ENCODE measurements at regions not wholly inside any gene's neighbourhood (a gene's known extent, or its start where the extent isn't known, plus 50 kb on each side); places are given as distances from the start of the nearest gene placed in this dataset.
A peak's percentile ranks its signal among the peaks of the same experiment; 100 is the strongest.

GRCh38 chr5:15377573-15378340 is 122.2 kb upstream of the FBXL7 start:
- H3K27ac ChIP-seq: no peak overlapping the region
- H3K79me2 ChIP-seq (ENCODE audit: insufficient read depth): no peaks in the 10 kb centered on the region
- in situ Hi-C loops (cut with MboI): no loop called here
- H3F3A ChIP-seq (ENCODE audit: insufficient read depth): no peaks in the 10 kb centered on the region
- H3K4me2 ChIP-seq (ENCODE audit: unreplicated experiment): no peak overlapping the region
- H3K4me1 ChIP-seq (ENCODE audit: insufficient read depth): no peaks in the 10 kb centered on the region
- no peak overlapping the region for H3K4me3 ChIP-seq
- no peak for DNase-seq
- no peak overlapping the region for H2AFZ ChIP-seq
- H3K9me3 ChIP-seq (ENCODE audit: low read depth): no peaks in the 10 kb centered on the region
- H4K20me1 ChIP-seq (ENCODE audit: insufficient read depth): no peaks in the 10 kb centered on the region
- H3K9ac ChIP-seq: no peak overlapping the region
- no peaks in the 10 kb centered on the region for H3K36me3 ChIP-seq (ENCODE audit: low read depth)
- peaks cover 12% of the 10 kb centered on the region; the same call in 1 of the 2 replicates for H3K27me3 ChIP-seq (replicated peaks; ENCODE audit: insufficient read depth)
- TF ChIP-seq EZH2 (IDR thresholded peaks at IDR 0.05; ENCODE audit: insufficient read depth, poor library complexity, severe bottlenecking) (no peak), EZH2phosphoT487 (IDR thresholded peaks at IDR 0.05; ENCODE audit: insufficient read depth, low read depth) (no peak)
- no peaks in the 10 kb centered on the region for H3K9me2 ChIP-seq (ENCODE audit: insufficient read depth)
- WGBS, 2 experiments (ENCODE audit: low coverage in 1 of 2, low lambda C conversion rate in 2 of 2, missing lambda C conversion rate in 2 of 2): 55 to 61% methylated on average over 2 of the region's 2 CpGs

GRCh38 chr5:15376803-15377202 is 123.2 kb upstream of the FBXL7 start:
- Histone ChIP-seq H3K79me2 (ENCODE audit: insufficient read depth) (no peaks in the 10 kb centered on the region), H3K36me3 (ENCODE audit: low read depth) (no peaks in the 10 kb centered on the region), H3K27me3 (replicated peaks; ENCODE audit: insufficient read depth) (peaks cover 12% of the 10 kb centered on the region; the same call in 1 of the 2 replicates), H3K4me2 (ENCODE audit: unreplicated experiment) (no peak overlapping the region), H3K4me3 (no peak overlapping the region), H3K27ac (no peak overlapping the region), H2AFZ (no peak overlapping the region), H3K9me2 (ENCODE audit: insufficient read depth) (no peaks in the 10 kb centered on the region), H3K4me1 (ENCODE audit: insufficient read depth) (no peaks in the 10 kb centered on the region), H3F3A (ENCODE audit: insufficient read depth) (no peaks in the 10 kb centered on the region), H3K9ac (no peak overlapping the region), H3K9me3 (ENCODE audit: low read depth) (no peaks in the 10 kb centered on the region), H4K20me1 (ENCODE audit: insufficient read depth) (no peaks in the 10 kb centered on the region)
- TF ChIP-seq EZH2 (IDR thresholded peaks at IDR 0.05; ENCODE audit: insufficient read depth, poor library complexity, severe bottlenecking) (no peak), EZH2phosphoT487 (IDR thresholded peaks at IDR 0.05; ENCODE audit: insufficient read depth, low read depth) (no peak)
- DNase-seq: peak; percentile 18
- in situ Hi-C loops (cut with MboI): no loop called here
- whole genome bisulfite sequencing, 2 experiments (ENCODE audit: low coverage in 1 of 2, low lambda C conversion rate in 2 of 2, missing lambda C conversion rate in 2 of 2): 2 to 3% methylated on average over 2 of the region's 2 CpGs

DNA sequence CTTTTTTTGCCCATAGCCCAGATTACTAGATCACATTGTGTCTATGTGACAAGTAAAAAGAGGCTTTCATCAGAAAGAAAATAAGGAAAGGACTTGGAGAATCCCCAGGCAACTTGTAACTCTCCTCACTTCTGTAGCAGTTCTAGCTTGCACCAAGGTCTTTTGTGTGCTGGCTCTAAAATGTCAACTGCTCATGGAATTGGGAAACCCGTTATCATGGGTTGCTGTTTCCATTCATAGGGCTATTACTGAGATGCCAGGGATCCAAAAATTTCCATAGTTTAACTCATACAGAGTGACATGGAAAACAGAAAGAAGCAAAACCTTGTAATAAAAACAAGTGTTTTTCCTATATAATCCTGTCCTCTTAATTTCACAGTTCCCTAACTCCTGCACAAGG is 123.9 kb upstream of the FBXL7 start:
- H3K4me1 ChIP-seq (ENCODE audit: insufficient read depth): no peaks in the 10 kb centered on the region

GRCh38 chr5:15375559-15375958 is 124.4 kb upstream of the FBXL7 start:
- WGBS, 2 experiments (ENCODE audit: low coverage in 1 of 2, low lambda C conversion rate in 2 of 2, missing lambda C conversion rate in 2 of 2): 60 to 89% methylated on average over 1 of the region's 1 CpG
- DNase-seq: no peak
- Histone ChIP-seq H3K9ac (no peak overlapping the region), H3K27ac (no peak overlapping the region), H3K27me3 (replicated peaks; ENCODE audit: insufficient read depth) (peaks cover 12% of the 10 kb centered on the region; the same call in 1 of the 2 replicates), H3K4me1 (ENCODE audit: insufficient read depth) (no peaks in the 10 kb centered on the region), H3K79me2 (ENCODE audit: insufficient read depth) (no peaks in the 10 kb centered on the region), H3K4me2 (ENCODE audit: unreplicated experiment) (no peak overlapping the region), H3K36me3 (ENCODE audit: low read depth) (no peaks in the 10 kb centered on the region), H3K9me2 (ENCODE audit: insufficient read depth) (no peaks in the 10 kb centered on the region), H3F3A (ENCODE audit: insufficient read depth) (no peaks in the 10 kb centered on the region), H2AFZ (no peak overlapping the region), H3K9me3 (ENCODE audit: low read depth) (no peaks in the 10 kb centered on the region), H3K4me3 (no peak overlapping the region), H4K20me1 (ENCODE audit: insufficient read depth) (no peaks in the 10 kb centered on the region)
- in situ Hi-C loops (cut with MboI): no loop called here
- TF ChIP-seq EZH2 (IDR thresholded peaks at IDR 0.05; ENCODE audit: insufficient read depth, poor library complexity, severe bottlenecking) (no peak), EZH2phosphoT487 (IDR thresholded peaks at IDR 0.05; ENCODE audit: insufficient read depth, low read depth) (no peak)

More for the DNA sequence above, 123.9 kb upstream of the FBXL7 start:
- no peak for DNase-seq
- Histone ChIP-seq H3K9me2 (ENCODE audit: insufficient read depth) (no peaks in the 10 kb centered on the region), H4K20me1 (ENCODE audit: insufficient read depth) (no peaks in the 10 kb centered on the region), H3K4me3 (no peak overlapping the region), H2AFZ (no peak overlapping the region), H3K27ac (no peak overlapping the region), H3K36me3 (ENCODE audit: low read depth) (no peaks in the 10 kb centered on the region), H3K79me2 (ENCODE audit: insufficient read depth) (no peaks in the 10 kb centered on the region), H3K9ac (no peak overlapping the region), H3K9me3 (ENCODE audit: low read depth) (no peaks in the 10 kb centered on the region), H3K4me2 (ENCODE audit: unreplicated experiment) (no peak overlapping the region), H3F3A (ENCODE audit: insufficient read depth) (no peaks in the 10 kb centered on the region), H3K27me3 (replicated peaks; ENCODE audit: insufficient read depth) (peaks cover 12% of the 10 kb centered on the region; the same call in 1 of the 2 replicates)
- in situ Hi-C loops (cut with MboI): no loop called here
- TF ChIP-seq EZH2phosphoT487 (IDR thresholded peaks at IDR 0.05; ENCODE audit: insufficient read depth, low read depth) (no peak), EZH2 (IDR thresholded peaks at IDR 0.05; ENCODE audit: insufficient read depth, poor library complexity, severe bottlenecking) (no peak)
- WGBS, 2 experiments (ENCODE audit: low coverage in 1 of 2, low lambda C conversion rate in 2 of 2, missing lambda C conversion rate in 2 of 2): 44 to 50% methylated on average over 1 of the region's 1 CpG
